Activated naive CD4-positive, alpha-beta T cell treated with anti-CD3 and anti-CD28 coated beads, Interleukin-2, amount 10 ng/mL, durations not matched to agents 7 days and 5 days (primary cell): ENCODE measurements at regions not wholly inside any gene's neighbourhood (a gene's known extent, or its start where the extent isn't known, plus 50 kb on each side); places are given as distances from the start of the nearest gene placed in this dataset.

Source experiments
- CTCF ChIA-PET: fragments of 350-600 bp; sonication (Branson Sonifier 250); formaldehyde crosslinking; loops from one replicate; lab custom pipeline; 2021; ENCODE audit warnings: antibody characterized with exemption; lab: Charles Lee
- DNase-seq: peaks from one replicate; pipeline ENCODE4 v3.0.0-alpha.2; 2020
- H3K27ac Mint-ChIP-seq: one replicate; pipeline ENCODE4 v1.8.0; 2021; ENCODE audit warnings: mild to moderate bottlenecking, moderate library complexity, mixed read lengths
- H3K27me3 Mint-ChIP-seq: one replicate; pipeline ENCODE4 v1.8.0; 2021; ENCODE audit warnings: mild to moderate bottlenecking, mixed read lengths
- H3K36me3 Mint-ChIP-seq: one replicate; pipeline ENCODE4 v1.8.0; 2021; ENCODE audit warnings: mixed read lengths
- H3K4me1 Mint-ChIP-seq: one replicate; pipeline ENCODE4 v1.8.0; 2021; ENCODE audit warnings: mixed read lengths
- H3K4me3 Mint-ChIP-seq: one replicate; pipeline ENCODE4 v1.8.0; 2021; ENCODE audit warnings: mild to moderate bottlenecking, moderate library complexity, mixed read lengths
- H3K9me3 Mint-ChIP-seq: one replicate; pipeline ENCODE4 v1.8.0; 2021; ENCODE audit warnings: mixed read lengths

GRCh38 chr2:174697255-174697654 lies 67.0 kb downstream of the CHRNA1 start:
- peaks cover 54% of the 10 kb centered on the region for H3K27me3 Mint-ChIP-seq
- no peak overlapping the region for H3K4me3 Mint-ChIP-seq
- no peak overlapping the region for H3K27ac Mint-ChIP-seq
- peaks cover 2% of the 10 kb centered on the region for H3K4me1 Mint-ChIP-seq
- no peaks in the 10 kb centered on the region for H3K36me3 Mint-ChIP-seq
- no peaks in the 10 kb centered on the region for H3K9me3 Mint-ChIP-seq
- CTCF ChIA-PET, result interaction anchor here (0.6 to 6.9 kb wide), 31 partner anchors 9 to 927 kb away, joined by 3 to 72 read pairs (median 5); partner anchors contain the start of genes CHN1, CHRNA1 and WIPF1
- DNase-seq, result peak; percentile 78

GRCh38 chr2:174694920-174695319 lies 69.4 kb downstream of the CHRNA1 start:
- DNase-seq, result no peak
- CTCF ChIA-PET, result interaction anchor here (0.7 to 6.4 kb wide), 17 partner anchors 7 to 295 kb away, joined by 3 to 58 read pairs (median 3); no protein-coding TSS in a partner anchor
- peaks cover 49% of the 10 kb centered on the region for H3K27me3 Mint-ChIP-seq
- H3K4me1 Mint-ChIP-seq, result no peaks in the 10 kb centered on the region
- no peak overlapping the region for H3K4me3 Mint-ChIP-seq
- no peak overlapping the region for H3K27ac Mint-ChIP-seq
- H3K9me3 Mint-ChIP-seq, result no peaks in the 10 kb centered on the region
- H3K36me3 Mint-ChIP-seq, result no peaks in the 10 kb centered on the region

GRCh38 chr2:174694196-174694878 lies 69.9 kb downstream of the CHRNA1 start:
- H3K4me1 Mint-ChIP-seq, result no peaks in the 10 kb centered on the region
- H3K27ac Mint-ChIP-seq, result no peak overlapping the region
- no peak overlapping the region for H3K4me3 Mint-ChIP-seq
- CTCF ChIA-PET, result interaction anchor here (0.7 to 6.4 kb wide), 12 partner anchors 13 to 296 kb away, joined by 3 to 45 read pairs (median 3); no protein-coding TSS in a partner anchor
- no peaks in the 10 kb centered on the region for H3K9me3 Mint-ChIP-seq
- no peaks in the 10 kb centered on the region for H3K36me3 Mint-ChIP-seq
- H3K27me3 Mint-ChIP-seq, result peaks cover 55% of the 10 kb centered on the region
- no peak for DNase-seq

- H3K9me3 Mint-ChIP-seq, result no peaks in the 10 kb centered on the region
- H3K36me3 Mint-ChIP-seq, result no peaks in the 10 kb centered on the region
- peaks cover 55% of the 10 kb centered on the region for H3K27me3 Mint-ChIP-seq
- CTCF ChIA-PET, result interaction anchor here (0.7 to 1.1 kb wide), 3 partner anchors 12 to 226 kb away, joined by 3 read pairs; no protein-coding TSS in a partner anchor
- H3K27ac Mint-ChIP-seq, result no peak overlapping the region
- H3K4me3 Mint-ChIP-seq, result no peak overlapping the region
- DNase-seq, result no peak
- no peaks in the 10 kb centered on the region for H3K4me1 Mint-ChIP-seq
These were observed 70.9 kb downstream of the CHRNA1 start for GRCh38 chr2:174693344-174693743.

- no peak for DNase-seq
- Mint-ChIP-seq H3K4me1 (peaks cover 6% of the 10 kb centered on the region), H3K36me3 (no peaks in the 10 kb centered on the region), H3K27me3 (peaks cover 55% of the 10 kb centered on the region), H3K9me3 (no peaks in the 10 kb centered on the region), H3K4me3 (no peak overlapping the region), H3K27ac (no peak overlapping the region)
- CTCF ChIA-PET, result interaction anchor here (0.9 to 2.0 kb wide), 2 partner anchors 9 to 89 kb away, joined by 3 to 4 read pairs; no protein-coding TSS in a partner anchor
These were observed 71.9 kb downstream of the CHRNA1 start for GRCh38 chr2:174692256-174692919.

GRCh38 chr2:174691201-174691779 lies 73.0 kb downstream of the CHRNA1 start:
- Mint-ChIP-seq H3K4me1 (peaks cover 6% of the 10 kb centered on the region), H3K9me3 (no peaks in the 10 kb centered on the region), H3K36me3 (no peaks in the 10 kb centered on the region), H3K27me3 (peaks cover 44% of the 10 kb centered on the region), H3K4me3 (no peak overlapping the region), H3K27ac (no peak overlapping the region)
- no peak for DNase-seq
- CTCF ChIA-PET, result interaction anchor here (0.9 to 11.5 kb wide), 3 partner anchors 10 to 113 kb away, joined by 3 to 136 read pairs (median 4); no protein-coding TSS in a partner anchor

- H3K27me3 Mint-ChIP-seq, result peaks cover 35% of the 10 kb centered on the region
- H3K9me3 Mint-ChIP-seq, result no peaks in the 10 kb centered on the region
- no peak overlapping the region for H3K4me3 Mint-ChIP-seq
- no peaks in the 10 kb centered on the region for H3K36me3 Mint-ChIP-seq
- H3K4me1 Mint-ChIP-seq, result peaks cover 10% of the 10 kb centered on the region
- CTCF ChIA-PET, result interaction anchor here (0.6 to 11.5 kb wide), 6 partner anchors 8 to 112 kb away, joined by 3 to 272 read pairs (median 46); partner anchors contain the start of gene WIPF1
- H3K27ac Mint-ChIP-seq, result no peak overlapping the region
- no peak for DNase-seq
These were observed 74.2 kb downstream of the CHRNA1 start for GRCh38 chr2:174690026-174690425.

GRCh38 chr2:174688079-174688478 lies 76.2 kb downstream of the CHRNA1 start:
- CTCF ChIA-PET, result interaction anchor here (0.7 to 11.5 kb wide), 24 partner anchors 8 to 226 kb away, joined by 3 to 272 read pairs (median 4); partner anchors contain the start of gene WIPF1
- DNase-seq, result no peak
- Mint-ChIP-seq H3K36me3 (peaks cover 2% of the 10 kb centered on the region), H3K9me3 (no peaks in the 10 kb centered on the region), H3K27me3 (peaks cover 19% of the 10 kb centered on the region), H3K27ac (no peak overlapping the region), H3K4me1 (peaks cover 24% of the 10 kb centered on the region), H3K4me3 (no peak overlapping the region)

- H3K27ac Mint-ChIP-seq, result no peak overlapping the region
- no peak for DNase-seq
- no peaks in the 10 kb centered on the region for H3K9me3 Mint-ChIP-seq
These were observed 77.8 kb downstream of the CHRNA1 start for GRCh38 chr2:174686430-174686829.

GRCh38 chr2:174683392-174683759 lies 80.9 kb downstream of the CHRNA1 start:
- Mint-ChIP-seq H3K9me3 (no peaks in the 10 kb centered on the region), H3K36me3 (peaks cover 19% of the 10 kb centered on the region), H3K4me3 (peak overlapping the region; percentile 89), H3K4me1 (peaks cover 54% of the 10 kb centered on the region), H3K27me3 (peaks cover 4% of the 10 kb centered on the region), H3K27ac (peak overlapping the region; percentile 88)
- peak; percentile 43 for DNase-seq
- CTCF ChIA-PET, result interaction anchor here (0.5 to 11.5 kb wide), 9 partner anchors 11 to 221 kb away, joined by 3 to 272 read pairs (median 5); partner anchors contain the start of gene WIPF1

More at GRCh38 chr2:174686430-174686829, 77.8 kb downstream of the CHRNA1 start:
- Mint-ChIP-seq H3K27me3 (peaks cover 16% of the 10 kb centered on the region), H3K4me1 (peaks cover 30% of the 10 kb centered on the region), H3K36me3 (peaks cover 2% of the 10 kb centered on the region), H3K4me3 (no peak overlapping the region)
- CTCF ChIA-PET, result interaction anchor here (0.6 to 11.5 kb wide), 11 partner anchors 9 to 225 kb away, joined by 3 to 272 read pairs (median 5); partner anchors contain the start of gene WIPF1

GRCh38 chr2:174682578-174683391 lies 81.5 kb downstream of the CHRNA1 start:
- peaks cover 54% of the 10 kb centered on the region for H3K4me1 Mint-ChIP-seq
- H3K36me3 Mint-ChIP-seq, result peaks cover 20% of the 10 kb centered on the region
- peaks cover 4% of the 10 kb centered on the region for H3K27me3 Mint-ChIP-seq
- H3K9me3 Mint-ChIP-seq, result no peaks in the 10 kb centered on the region
- CTCF ChIA-PET, result interaction anchor here (1.1 to 11.5 kb wide), 7 partner anchors 11 to 220 kb away, joined by 3 to 272 read pairs (median 17); partner anchors contain the start of gene WIPF1
- DNase-seq, result peak; percentile 75
- peak overlapping the region; percentile 89 for H3K4me3 Mint-ChIP-seq
- peak overlapping the region; percentile 88 for H3K27ac Mint-ChIP-seq

GRCh38 chr2:174682007-174682577 lies 82.2 kb downstream of the CHRNA1 start:
- peak overlapping the region; percentile 92 for H3K27ac Mint-ChIP-seq
- CTCF ChIA-PET, result interaction anchor here (0.9 to 11.5 kb wide), 6 partner anchors 10 to 104 kb away, joined by 3 to 272 read pairs (median 12); partner anchors contain the start of gene WIPF1

More at GRCh38 chr2:174682007-174682577, 82.2 kb downstream of the CHRNA1 start:
- peak overlapping the region; percentile 86 for H3K4me3 Mint-ChIP-seq
- peaks cover 26% of the 10 kb centered on the region for H3K36me3 Mint-ChIP-seq
- H3K4me1 Mint-ChIP-seq, result peaks cover 60% of the 10 kb centered on the region
- no peaks in the 10 kb centered on the region for H3K9me3 Mint-ChIP-seq
- peaks cover 4% of the 10 kb centered on the region for H3K27me3 Mint-ChIP-seq
- peak; percentile 59 for DNase-seq
